KMS-11 (cell line): ENCODE measurements at regions not wholly inside any gene's neighbourhood (a gene's known extent, or its start where the extent isn't known, plus 50 kb on each side); places are given as distances from the start of the nearest gene placed in this dataset.

ENCODE experiments used
- H2AFZ ChIP-seq: fragments of 200-600 bp; sonication (generic); 2 replicates; pipeline ENCODE4 v1.6.1; 2016; ENCODE audit warnings: antibody characterized with exemption, mixed run types, low read depth
- H3K27ac ChIP-seq: fragments of 200-600 bp; sonication (generic); 2 replicates; pipeline ENCODE4 v1.6.1; 2016; ENCODE audit warnings: mild to moderate bottlenecking, mixed run types
- H3K27me3 ChIP-seq: fragments of 200-600 bp; sonication (generic); 2 replicates; pipeline ENCODE4 v1.6.1; 2017; ENCODE audit warnings: mild to moderate bottlenecking, low read depth, mixed run types, moderate library complexity; ENCODE audit not compliant: insufficient read depth
- H3K36me3 ChIP-seq: fragments of 200-600 bp; sonication (generic); 2 replicates; pipeline ENCODE4 v1.6.1; 2017; ENCODE audit warnings: mild to moderate bottlenecking, mixed run types; ENCODE audit not compliant: insufficient read depth
- H3K4me1 ChIP-seq: fragments of 200-600 bp; sonication (generic); 2 replicates; pipeline ENCODE4 v1.6.1; 2016; ENCODE audit warnings: mild to moderate bottlenecking, low read depth, mixed run types; ENCODE audit not compliant: poor library complexity, severe bottlenecking
- H3K4me2 ChIP-seq: fragments of 200-600 bp; sonication (generic); 2 replicates; pipeline ENCODE4 v1.7.0; 2016; ENCODE audit warnings: mild to moderate bottlenecking, mixed run types
- H3K4me3 ChIP-seq: fragments of 200-600 bp; sonication (generic); IDR thresholded peaks from 2 replicates; pipeline ENCODE4 v1.6.1; 2017; ENCODE audit warnings: low read depth, low read length, mixed read lengths; ENCODE audit not compliant: insufficient read depth
- H3K79me2 ChIP-seq: fragments of 200-600 bp; sonication (generic); 2 replicates; pipeline ENCODE4 v1.6.1; 2016; ENCODE audit warnings: low read depth, mixed run types; ENCODE audit not compliant: insufficient read depth
- H3K9ac ChIP-seq: fragments of 200-600 bp; sonication (generic); 2 replicates; pipeline ENCODE4 v1.6.1; 2016; ENCODE audit warnings: mild to moderate bottlenecking, mixed run types
- H4K20me1 ChIP-seq: fragments of 200-600 bp; sonication (generic); 2 replicates; pipeline ENCODE4 v1.6.1; 2016; ENCODE audit warnings: mild to moderate bottlenecking, mixed run types; ENCODE audit not compliant: insufficient read depth
- TF ChIP-seq, protein P1 (sequence below): fragments of 200-600 bp; sonication (generic); conservative IDR thresholded peaks from 2 replicates; pipeline ENCODE4 v1.6.1; 2017; ENCODE audit warnings: low read depth, mild to moderate bottlenecking, antibody characterized with exemption, low read length, moderate library complexity, mixed read lengths

DNA sequence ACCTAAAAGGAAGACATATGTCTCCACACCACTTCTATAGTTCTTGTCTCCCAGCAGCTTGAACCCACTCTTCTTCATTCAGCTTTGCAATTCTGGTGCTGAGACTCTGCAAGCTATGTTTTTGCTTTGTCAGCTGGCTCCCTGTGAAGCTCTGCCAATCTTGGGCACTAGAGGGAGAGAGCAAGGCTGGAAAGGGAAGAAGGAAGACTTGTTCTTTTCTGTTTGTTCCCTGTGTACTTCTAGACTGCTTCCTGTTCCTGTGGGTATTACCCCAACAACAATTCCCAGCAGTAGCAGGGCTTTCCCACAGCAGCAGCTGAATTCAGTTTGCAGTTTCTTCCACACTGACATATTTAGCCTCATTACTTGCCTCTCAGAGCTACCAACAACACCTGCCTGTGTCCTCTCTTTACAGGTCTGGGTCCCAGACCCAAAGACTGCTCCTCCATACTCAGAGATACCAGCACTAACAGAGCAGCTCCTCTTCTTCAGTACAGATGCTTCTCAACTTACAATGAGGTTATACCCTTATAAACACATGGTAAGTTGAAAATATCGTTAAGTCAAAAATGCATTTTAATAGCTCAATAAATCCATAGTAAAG, 275.2 kb upstream of the NEGR1 start:
- Histone ChIP-seq H3K27me3 (no peaks in the 10 kb centered on the region), H3K4me2 (no peak overlapping the region), H3K4me1 (no peaks in the 10 kb centered on the region), H3K4me3 (no peak overlapping the region), H4K20me1 (no peaks in the 10 kb centered on the region), H3K27ac (no peak overlapping the region), H3K36me3 (no peaks in the 10 kb centered on the region), H3K9ac (no peak overlapping the region), H3K79me2 (no peaks in the 10 kb centered on the region), H2AFZ (no peak overlapping the region)
- TF ChIP-seq, protein P1, sequence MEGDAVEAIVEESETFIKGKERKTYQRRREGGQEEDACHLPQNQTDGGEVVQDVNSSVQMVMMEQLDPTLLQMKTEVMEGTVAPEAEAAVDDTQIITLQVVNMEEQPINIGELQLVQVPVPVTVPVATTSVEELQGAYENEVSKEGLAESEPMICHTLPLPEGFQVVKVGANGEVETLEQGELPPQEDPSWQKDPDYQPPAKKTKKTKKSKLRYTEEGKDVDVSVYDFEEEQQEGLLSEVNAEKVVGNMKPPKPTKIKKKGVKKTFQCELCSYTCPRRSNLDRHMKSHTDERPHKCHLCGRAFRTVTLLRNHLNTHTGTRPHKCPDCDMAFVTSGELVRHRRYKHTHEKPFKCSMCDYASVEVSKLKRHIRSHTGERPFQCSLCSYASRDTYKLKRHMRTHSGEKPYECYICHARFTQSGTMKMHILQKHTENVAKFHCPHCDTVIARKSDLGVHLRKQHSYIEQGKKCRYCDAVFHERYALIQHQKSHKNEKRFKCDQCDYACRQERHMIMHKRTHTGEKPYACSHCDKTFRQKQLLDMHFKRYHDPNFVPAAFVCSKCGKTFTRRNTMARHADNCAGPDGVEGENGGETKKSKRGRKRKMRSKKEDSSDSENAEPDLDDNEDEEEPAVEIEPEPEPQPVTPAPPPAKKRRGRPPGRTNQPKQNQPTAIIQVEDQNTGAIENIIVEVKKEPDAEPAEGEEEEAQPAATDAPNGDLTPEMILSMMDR = no peak

DNA sequence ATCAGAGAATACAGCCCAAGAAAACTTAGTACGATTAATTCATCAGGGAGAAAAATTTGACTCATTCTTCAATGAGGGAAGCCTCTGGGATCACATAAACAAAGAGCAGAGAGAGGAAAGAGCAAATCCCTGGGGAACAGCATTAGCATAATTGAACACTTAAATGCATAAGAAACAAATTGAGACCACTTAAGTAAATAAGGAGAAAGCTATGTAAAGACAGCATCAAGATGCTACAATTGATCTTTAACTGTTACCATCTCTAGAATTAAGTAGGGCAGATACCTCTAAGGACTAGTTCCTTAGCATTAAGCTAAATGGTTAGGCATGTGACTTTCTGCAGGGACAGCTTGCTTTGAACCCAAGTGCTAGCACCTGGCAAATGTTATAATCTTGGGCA, 265.1 kb upstream of the NEGR1 start:
- Histone ChIP-seq H3K4me2 (no peak overlapping the region), H3K27ac (no peak overlapping the region), H3K9ac (no peak overlapping the region), H3K4me1 (no peaks in the 10 kb centered on the region), H3K4me3 (no peak overlapping the region), H2AFZ (no peak overlapping the region), H3K27me3 (no peaks in the 10 kb centered on the region), H3K36me3 (no peaks in the 10 kb centered on the region), H3K79me2 (no peaks in the 10 kb centered on the region), H4K20me1 (no peaks in the 10 kb centered on the region)
- TF ChIP-seq, protein P1 = no peak

DNA sequence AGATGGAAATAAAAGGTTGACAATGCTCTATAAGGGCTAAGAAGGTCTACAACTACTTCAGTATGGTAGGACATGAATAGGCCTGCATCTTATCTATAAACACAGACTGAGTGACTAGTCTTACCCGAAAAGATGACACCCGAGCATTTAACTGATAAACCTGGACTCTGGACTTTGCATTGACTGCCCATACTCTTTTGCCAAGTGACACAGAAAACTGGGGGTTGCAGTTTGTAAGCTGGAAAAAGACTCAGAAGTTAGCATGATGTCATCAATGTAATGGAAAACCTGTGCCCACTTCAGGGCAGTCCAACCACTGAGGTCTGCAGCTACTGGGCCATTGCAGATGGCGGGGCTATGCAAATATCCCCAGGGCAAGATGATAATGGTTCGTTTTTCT, 258.3 kb upstream of the NEGR1 start:
- no peaks in the 10 kb centered on the region for H3K79me2 ChIP-seq
- no peak overlapping the region for H3K27ac ChIP-seq
- no peaks in the 10 kb centered on the region for H3K4me1 ChIP-seq
- no peak overlapping the region for H3K4me2 ChIP-seq
- H3K36me3 ChIP-seq = no peaks in the 10 kb centered on the region
- H3K27me3 ChIP-seq = no peaks in the 10 kb centered on the region
- no peak overlapping the region for H2AFZ ChIP-seq
- H3K9ac ChIP-seq = no peak overlapping the region
- H3K4me3 ChIP-seq = no peak overlapping the region
- TF ChIP-seq, protein P1 = no peak
- H4K20me1 ChIP-seq = no peaks in the 10 kb centered on the region

DNA sequence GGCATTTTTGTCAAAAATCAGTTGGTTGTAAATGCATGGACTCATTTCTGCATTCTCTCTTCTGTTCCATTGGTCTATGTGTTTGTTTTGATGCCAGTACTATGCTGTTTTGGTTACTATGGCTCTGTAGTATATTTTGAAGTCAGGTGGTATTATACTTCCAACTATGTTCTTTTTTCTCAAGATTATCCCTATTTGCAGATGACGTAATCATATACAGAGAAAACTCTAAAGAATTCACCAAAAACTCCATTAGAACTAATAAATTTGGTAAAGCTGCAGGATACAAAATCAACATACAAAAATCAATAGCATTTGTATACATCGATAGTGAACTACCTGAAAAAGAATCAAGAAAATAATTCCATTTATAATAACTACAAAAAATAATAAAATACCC, 253.1 kb upstream of the NEGR1 start:
- no peaks in the 10 kb centered on the region for H3K4me1 ChIP-seq
- no peak overlapping the region for H3K27ac ChIP-seq
- no peak overlapping the region for H3K9ac ChIP-seq
- no peaks in the 10 kb centered on the region for H3K79me2 ChIP-seq
- no peaks in the 10 kb centered on the region for H4K20me1 ChIP-seq
- no peaks in the 10 kb centered on the region for H3K36me3 ChIP-seq
- H3K27me3 ChIP-seq = no peaks in the 10 kb centered on the region
- no peak overlapping the region for H2AFZ ChIP-seq
- H3K4me3 ChIP-seq = no peak overlapping the region
- TF ChIP-seq, protein P1 = no peak
- no peak overlapping the region for H3K4me2 ChIP-seq

DNA sequence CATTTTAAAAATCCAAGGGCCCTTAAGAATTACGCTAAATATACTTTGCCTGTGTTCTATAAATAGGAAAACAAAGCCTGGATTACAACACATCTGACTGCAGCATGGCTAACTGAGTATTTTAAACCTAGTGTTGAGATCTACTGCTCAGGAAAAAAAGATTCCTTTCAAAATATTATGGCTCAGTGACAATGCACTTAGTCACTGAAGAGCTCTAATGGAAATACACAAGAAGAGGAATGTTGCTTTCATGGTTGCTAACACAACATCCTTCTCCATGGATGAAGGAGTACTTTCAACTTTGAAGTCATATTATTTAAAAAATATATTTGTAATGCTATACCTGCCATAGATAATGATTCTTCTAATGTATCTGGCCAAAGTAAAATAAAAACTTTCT, 248.3 kb upstream of the NEGR1 start:
- no peak overlapping the region for H3K4me2 ChIP-seq
- no peaks in the 10 kb centered on the region for H3K79me2 ChIP-seq
- H4K20me1 ChIP-seq = no peaks in the 10 kb centered on the region
- TF ChIP-seq, protein P1 = no peak
- H3K4me1 ChIP-seq = no peaks in the 10 kb centered on the region
- no peaks in the 10 kb centered on the region for H3K36me3 ChIP-seq
- no peak overlapping the region for H3K27ac ChIP-seq
- H3K4me3 ChIP-seq = no peak overlapping the region
- H2AFZ ChIP-seq = no peak overlapping the region
- H3K27me3 ChIP-seq = no peaks in the 10 kb centered on the region
- no peak overlapping the region for H3K9ac ChIP-seq
